Immature natural killer cell (primary cell): ENCODE measurements at regions not wholly inside any gene's neighbourhood (a gene's known extent, or its start where the extent isn't known, plus 50 kb on each side); places are given as distances from the start of the nearest gene placed in this dataset.
A peak's percentile ranks its signal among the peaks of the same experiment; 100 is the strongest.
"Not testable (repeated sequence)": the region's sequence is repeated elsewhere in the genome, so short reads cannot be mapped to it uniquely, and the experiment has no call there.

Experiments used
- DNase-seq, 3 donors: peaks; one replicate each; pipeline ENCODE4 v3.0.0; 2022; ENCODE audit warnings: mixed read lengths in 1 of 3
- H3K27ac Mint-ChIP-seq, 6 donors: one replicate each; pipeline ENCODE4 v1.8.0; 2020; ENCODE audit warnings: mixed read lengths in 6 of 6, mild to moderate bottlenecking in 5 of 6, inconsistent platforms in 4 of 6, moderate library complexity in 3 of 6
- H3K27me3 Mint-ChIP-seq, 3 donors: one replicate each; pipeline ENCODE4 v1.8.0; 2020 to 2021; ENCODE audit warnings: low read depth in 3 of 3, mild to moderate bottlenecking in 3 of 3, mixed read lengths in 3 of 3, moderate library complexity in 3 of 3, inconsistent platforms in 1 of 3
- H3K36me3 Mint-ChIP-seq, 3 donors: one replicate each; pipeline ENCODE4 v1.8.0; 2020; ENCODE audit warnings: mixed read lengths in 3 of 3, inconsistent platforms in 2 of 3, mild to moderate bottlenecking in 2 of 3
- H3K4me1 Mint-ChIP-seq, 2 donors: one replicate each; pipeline ENCODE4 v1.8.0; 2020; ENCODE audit warnings: inconsistent platforms in 2 of 2, mild to moderate bottlenecking in 2 of 2, mixed read lengths in 2 of 2, moderate library complexity in 1 of 2
- H3K4me3 Mint-ChIP-seq, 5 donors: one replicate each; pipeline ENCODE4 v1.8.0; 2020; ENCODE audit warnings: mild to moderate bottlenecking in 5 of 5, mixed read lengths in 5 of 5, inconsistent platforms in 3 of 5, moderate library complexity in 3 of 5
- H3K9me3 Mint-ChIP-seq, 6 donors: one replicate each; pipeline ENCODE4 v1.8.0; 2020; ENCODE audit warnings: mild to moderate bottlenecking in 6 of 6, mixed read lengths in 6 of 6, inconsistent platforms in 4 of 6, moderate library complexity in 3 of 6

DNA sequence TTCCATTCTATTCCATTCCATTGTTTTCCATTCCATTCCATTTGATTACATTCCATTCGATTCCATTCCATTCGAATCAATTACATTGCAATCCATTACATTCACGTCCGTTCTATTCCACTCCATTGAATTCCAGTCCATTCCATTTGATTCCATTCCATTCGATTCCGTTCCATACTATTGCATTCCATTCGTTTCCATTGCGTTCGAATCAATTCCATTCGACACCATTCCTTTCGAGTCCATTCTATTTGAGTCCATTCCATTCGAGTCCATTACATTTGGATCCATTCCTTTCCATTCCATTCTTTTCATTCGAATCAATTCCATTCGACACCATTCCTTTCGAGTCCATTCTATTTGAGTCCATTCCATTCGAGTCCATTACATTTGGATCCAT, 1122.9 kb downstream of the RPIA start:
- not testable (repeated sequence) for H3K4me3 Mint-ChIP-seq, DNase-seq, H3K27ac Mint-ChIP-seq, H3K4me1 Mint-ChIP-seq
- Mint-ChIP-seq H3K36me3 (peaks cover 42 to 60% (median 51%) of the 10 kb centered on the region in 3 donors), H3K27me3 (peaks cover 3 to 11% (median 7%) of the 10 kb centered on the region in 3 donors), H3K9me3 (peaks cover 15 to 77% (median 63%) of the 10 kb centered on the region in 6 donors)

DNA sequence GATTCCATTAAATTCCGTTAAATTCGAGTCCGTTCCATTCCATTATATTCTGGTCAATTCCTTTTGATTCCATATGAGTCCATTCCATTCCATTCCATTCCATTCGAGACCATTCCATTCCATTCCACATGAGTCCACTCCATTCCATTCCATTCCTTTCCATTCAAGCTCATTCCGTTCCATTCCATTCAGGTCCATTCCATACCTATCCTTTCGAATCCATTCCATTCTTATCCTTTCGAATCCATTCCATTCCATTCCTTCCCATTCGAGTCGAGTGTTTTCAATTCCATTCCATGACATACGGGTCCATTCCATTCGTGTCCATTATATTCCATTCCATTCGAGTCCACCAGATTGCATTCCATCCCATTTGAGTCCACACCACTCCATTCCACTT, 1127.4 kb downstream of the RPIA start:
- Mint-ChIP-seq H3K4me1 (no peaks in the 10 kb centered on the region), H3K27ac (no peak overlapping the region), H3K9me3 (peaks cover 0 to 70% (median 23%) of the 10 kb centered on the region in 6 donors), H3K36me3 (peaks cover 56 to 66% (median 57%) of the 10 kb centered on the region in 3 donors), H3K27me3 (peaks cover 5 to 20% (median 5%) of the 10 kb centered on the region in 3 donors), H3K4me3 (no peak overlapping the region)
- no peak for DNase-seq

DNA sequence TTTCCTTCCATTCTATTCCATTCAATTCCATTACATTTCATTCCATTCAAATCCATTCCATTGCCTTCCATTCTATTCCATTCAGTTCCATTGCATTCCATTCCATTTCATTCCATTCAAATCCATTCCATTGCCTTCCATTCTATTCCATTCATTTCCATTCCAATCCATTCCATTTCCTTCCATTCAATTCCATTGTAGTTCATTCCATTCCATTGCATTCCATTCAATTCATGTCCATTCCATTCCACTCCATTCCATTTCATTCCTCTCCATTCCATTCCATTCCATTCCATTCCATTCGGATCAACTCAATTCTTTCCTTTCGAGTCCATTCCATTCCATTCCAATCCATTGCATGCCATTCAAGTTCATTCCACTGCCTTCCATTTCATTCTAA, 1128.3 kb downstream of the RPIA start:
- Mint-ChIP-seq H3K27me3 (peaks cover 5 to 17% (median 5%) of the 10 kb centered on the region in 3 donors), H3K4me1 (no peaks in the 10 kb centered on the region)
- no peak for DNase-seq

DNA sequence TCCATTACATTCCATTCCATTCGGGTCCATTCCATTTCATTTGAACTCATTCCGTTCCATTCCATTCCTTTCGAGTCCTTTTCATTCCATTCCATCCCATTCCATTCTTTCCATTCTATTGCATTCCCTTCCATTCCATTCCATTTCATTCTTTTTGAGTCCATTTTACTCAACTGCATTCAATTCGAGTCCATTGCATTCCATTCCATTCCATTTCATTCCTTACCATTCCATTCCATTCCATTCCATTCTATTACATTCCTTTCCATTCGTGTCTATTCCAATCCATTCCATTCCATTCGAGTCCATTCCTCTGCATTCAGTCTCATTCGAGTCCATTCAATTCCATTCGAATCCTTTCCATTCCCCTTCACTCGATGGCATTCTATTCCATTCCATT, 1128.8 kb downstream of the RPIA start:
- no peak overlapping the region for H3K4me3 Mint-ChIP-seq
- peaks cover 0 to 77% (median 10%) of the 10 kb centered on the region in 6 donors for H3K9me3 Mint-ChIP-seq
- H3K36me3 Mint-ChIP-seq: peaks cover 45 to 63% (median 61%) of the 10 kb centered on the region in 3 donors
- DNase-seq: no peak
- no peaks in the 10 kb centered on the region for H3K4me1 Mint-ChIP-seq
- H3K27ac Mint-ChIP-seq: no peak overlapping the region
- H3K27me3 Mint-ChIP-seq: peaks cover 6 to 17% (median 8%) of the 10 kb centered on the region in 3 donors

More for the DNA sequence above, 1128.3 kb downstream of the RPIA start:
- Mint-ChIP-seq H3K9me3 (peaks cover 0 to 75% (median 14%) of the 10 kb centered on the region in 6 donors), H3K27ac (no peak overlapping the region), H3K4me3 (no peak overlapping the region), H3K36me3 (peaks cover 50 to 62% (median 57%) of the 10 kb centered on the region in 3 donors)

DNA sequence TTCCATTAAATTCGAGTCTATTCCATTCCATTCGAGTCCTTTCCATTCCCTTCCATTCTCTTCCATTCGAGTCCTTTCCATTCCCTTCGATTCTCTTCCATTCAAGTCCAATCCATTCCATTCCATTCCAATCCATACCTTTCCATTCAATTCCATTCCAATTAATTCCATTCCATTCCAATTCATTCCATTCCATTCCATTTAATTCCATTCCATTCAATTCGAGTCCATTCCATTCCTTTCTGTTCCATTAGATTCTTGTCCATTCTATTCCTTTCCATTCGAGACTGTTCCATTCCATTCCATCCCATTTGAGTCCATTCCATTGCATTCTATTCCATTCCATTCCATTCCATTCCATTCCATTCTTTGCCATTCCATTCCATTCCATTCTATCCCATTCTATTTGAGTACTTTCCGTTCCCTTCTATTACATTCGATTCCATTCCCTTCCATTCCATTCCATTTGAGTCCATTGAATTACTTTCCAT, 1130.0 kb downstream of the RPIA start:
- no peak for DNase-seq
- peaks cover 0 to 79% (median 3%) of the 10 kb centered on the region in 6 donors for H3K9me3 Mint-ChIP-seq
- H3K4me3 Mint-ChIP-seq: peak overlapping the region in 1 of 5 donors; percentile 10
- H3K27ac Mint-ChIP-seq: no peak overlapping the region
- H3K4me1 Mint-ChIP-seq: no peaks in the 10 kb centered on the region
- peaks cover 6 to 17% (median 7%) of the 10 kb centered on the region in 3 donors for H3K27me3 Mint-ChIP-seq
- peaks cover 46 to 56% (median 55%) of the 10 kb centered on the region in 3 donors for H3K36me3 Mint-ChIP-seq

DNA sequence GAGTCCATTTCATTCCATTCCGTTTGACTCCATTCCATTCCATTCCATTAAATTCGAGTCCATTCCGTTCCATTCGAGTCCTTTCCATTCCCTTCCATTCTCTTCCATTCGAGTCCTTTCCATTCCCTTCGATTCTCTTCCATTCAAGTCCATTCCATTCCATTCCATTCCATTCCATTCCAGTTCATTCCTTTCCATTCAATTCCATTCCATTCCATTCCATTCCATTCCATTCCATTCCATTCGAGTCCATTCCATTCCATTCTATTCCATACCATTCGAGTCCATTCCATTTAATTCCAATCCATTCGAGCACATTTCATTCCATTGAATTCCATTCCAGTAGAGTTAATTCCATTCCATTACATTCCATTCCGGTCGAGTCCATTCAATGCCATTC, 1130.9 kb downstream of the RPIA start:
- H3K4me3 Mint-ChIP-seq: peak overlapping the region in 1 of 5 donors; percentile 3
- not testable (repeated sequence) for DNase-seq, H3K27ac Mint-ChIP-seq, H3K4me1 Mint-ChIP-seq
- H3K9me3 Mint-ChIP-seq: peaks cover 0 to 74% (median 0%) of the 10 kb centered on the region in 6 donors
- H3K27me3 Mint-ChIP-seq: peaks cover 8 to 20% (median 10%) of the 10 kb centered on the region in 3 donors
- peaks cover 43 to 56% (median 49%) of the 10 kb centered on the region in 3 donors for H3K36me3 Mint-ChIP-seq

DNA sequence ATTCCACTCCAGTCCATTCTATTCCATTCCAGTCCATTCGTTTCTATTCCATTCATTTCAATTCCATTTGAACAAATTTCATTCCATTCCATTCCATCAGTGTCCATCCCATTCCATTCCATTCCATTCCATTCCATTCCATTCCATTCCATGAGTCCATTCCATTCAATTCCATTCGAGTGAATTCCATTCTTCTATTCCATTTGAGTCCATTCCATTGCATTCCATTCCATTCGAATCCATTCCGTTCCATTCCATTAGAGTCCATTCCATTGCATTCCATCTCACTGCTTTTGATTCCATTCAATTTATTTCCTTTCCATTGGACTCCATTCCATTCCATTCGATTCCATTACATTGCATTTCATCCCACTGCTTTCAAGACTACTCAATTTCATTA, 1132.1 kb downstream of the RPIA start:
- Mint-ChIP-seq H3K9me3 (peaks cover 0 to 63% (median 0%) of the 10 kb centered on the region in 6 donors), H3K27me3 (peaks cover 5 to 21% (median 8%) of the 10 kb centered on the region in 3 donors), H3K27ac (no peak overlapping the region), H3K4me3 (no peak overlapping the region), H3K4me1 (no peaks in the 10 kb centered on the region), H3K36me3 (peaks cover 35 to 49% (median 43%) of the 10 kb centered on the region in 3 donors)
- DNase-seq: no peak

DNA sequence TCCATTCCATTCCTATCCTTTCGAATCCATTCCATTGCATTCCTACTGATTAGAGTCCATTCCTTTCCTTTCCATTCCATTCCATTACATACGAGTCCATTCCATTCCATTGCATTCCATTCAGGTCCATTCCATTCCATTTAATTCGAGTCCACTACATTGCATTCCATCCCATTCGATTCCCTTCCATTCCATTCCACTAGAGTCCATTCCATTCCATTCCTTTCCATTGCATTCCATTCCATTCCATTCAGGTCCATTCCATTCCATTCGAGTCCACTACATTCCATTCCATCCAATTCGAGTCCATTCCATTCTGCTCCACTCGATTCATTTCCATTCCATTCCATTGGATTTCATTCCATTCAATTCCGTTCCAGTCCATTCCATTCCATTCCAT, 1133.6 kb downstream of the RPIA start:
- Mint-ChIP-seq H3K36me3 (peaks cover 38 to 43% (median 42%) of the 10 kb centered on the region in 3 donors), H3K4me3 (no peak overlapping the region), H3K27ac (no peak overlapping the region), H3K9me3 (peaks cover 0 to 64% (median 0%) of the 10 kb centered on the region in 6 donors), H3K27me3 (peaks cover 4 to 19% (median 7%) of the 10 kb centered on the region in 3 donors), H3K4me1 (no peaks in the 10 kb centered on the region)
- no peak for DNase-seq

DNA sequence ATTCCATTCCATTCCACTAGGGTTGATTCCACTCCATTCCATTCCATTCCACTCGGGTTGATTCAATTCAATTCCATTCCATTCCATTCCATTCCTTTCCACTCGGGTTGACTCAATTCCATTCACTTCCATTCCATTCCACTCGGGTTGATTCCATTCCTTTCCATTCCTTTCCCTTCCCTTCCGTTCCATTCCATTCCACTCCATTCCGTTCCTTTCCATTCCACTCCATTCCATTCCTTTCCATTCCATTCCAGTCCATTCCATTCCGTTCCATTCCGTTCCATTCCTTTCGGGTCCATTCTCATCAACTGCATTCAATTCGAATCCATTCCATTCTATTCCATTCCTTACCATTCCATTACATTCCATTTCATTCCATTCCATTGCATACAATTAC, 1135.3 kb downstream of the RPIA start:
- H3K4me3 Mint-ChIP-seq, DNase-seq, H3K4me1 Mint-ChIP-seq, H3K27ac Mint-ChIP-seq: not testable (repeated sequence)
- H3K9me3 Mint-ChIP-seq: peaks cover 0 to 56% (median 0%) of the 10 kb centered on the region in 6 donors
- H3K27me3 Mint-ChIP-seq: peaks cover 4 to 16% (median 7%) of the 10 kb centered on the region in 3 donors
- H3K36me3 Mint-ChIP-seq: peaks cover 33 to 37% (median 34%) of the 10 kb centered on the region in 3 donors

DNA sequence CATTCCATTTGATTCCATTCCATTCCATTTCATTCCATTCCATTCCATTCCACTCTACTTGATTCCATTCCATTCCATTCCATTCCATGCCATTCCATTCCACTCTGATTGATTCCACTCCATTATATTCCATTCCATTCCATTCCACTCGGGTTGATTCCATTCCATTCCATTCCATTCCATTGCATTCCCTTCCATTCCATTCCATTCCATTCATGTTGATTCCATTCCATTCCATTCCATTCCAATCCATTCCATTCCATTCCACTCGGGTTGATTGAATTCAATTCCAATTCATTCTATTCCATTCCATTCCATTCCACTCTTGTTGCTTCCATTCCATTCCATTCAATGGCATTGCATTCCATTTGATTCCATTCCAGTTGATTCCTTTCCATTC, 1136.4 kb downstream of the RPIA start:
- DNase-seq, H3K27ac Mint-ChIP-seq, H3K4me3 Mint-ChIP-seq, H3K4me1 Mint-ChIP-seq: not testable (repeated sequence)
- peaks cover 25 to 29% (median 27%) of the 10 kb centered on the region in 3 donors for H3K36me3 Mint-ChIP-seq
- H3K9me3 Mint-ChIP-seq: peaks cover 0 to 55% (median 0%) of the 10 kb centered on the region in 6 donors
- H3K27me3 Mint-ChIP-seq: peaks cover 4 to 14% (median 7%) of the 10 kb centered on the region in 3 donors

DNA sequence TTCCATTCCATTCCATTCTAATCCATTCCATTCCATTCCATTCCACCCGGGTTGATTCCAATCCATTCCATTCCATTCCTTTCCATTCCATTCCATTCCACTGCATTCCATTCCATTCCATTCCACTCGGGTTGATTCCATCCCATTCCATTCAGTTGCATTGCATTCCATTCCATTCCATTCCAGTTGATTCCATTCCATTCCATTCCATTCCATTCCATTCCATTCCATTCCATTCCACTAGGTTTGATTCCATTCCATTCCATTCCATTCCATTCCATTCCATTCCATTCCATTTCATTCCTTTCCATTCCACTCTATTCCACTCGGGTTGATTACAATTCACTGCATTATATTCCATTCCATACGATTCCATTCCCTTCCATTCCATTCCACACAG, 1136.9 kb downstream of the RPIA start:
- Mint-ChIP-seq H3K36me3 (peaks cover 21 to 26% (median 22%) of the 10 kb centered on the region in 3 donors), H3K9me3 (peaks cover 0 to 51% (median 0%) of the 10 kb centered on the region in 6 donors), H3K27me3 (peaks cover 4 to 16% (median 7%) of the 10 kb centered on the region in 3 donors)
- not testable (repeated sequence) for H3K4me1 Mint-ChIP-seq, H3K4me3 Mint-ChIP-seq, DNase-seq, H3K27ac Mint-ChIP-seq

DNA sequence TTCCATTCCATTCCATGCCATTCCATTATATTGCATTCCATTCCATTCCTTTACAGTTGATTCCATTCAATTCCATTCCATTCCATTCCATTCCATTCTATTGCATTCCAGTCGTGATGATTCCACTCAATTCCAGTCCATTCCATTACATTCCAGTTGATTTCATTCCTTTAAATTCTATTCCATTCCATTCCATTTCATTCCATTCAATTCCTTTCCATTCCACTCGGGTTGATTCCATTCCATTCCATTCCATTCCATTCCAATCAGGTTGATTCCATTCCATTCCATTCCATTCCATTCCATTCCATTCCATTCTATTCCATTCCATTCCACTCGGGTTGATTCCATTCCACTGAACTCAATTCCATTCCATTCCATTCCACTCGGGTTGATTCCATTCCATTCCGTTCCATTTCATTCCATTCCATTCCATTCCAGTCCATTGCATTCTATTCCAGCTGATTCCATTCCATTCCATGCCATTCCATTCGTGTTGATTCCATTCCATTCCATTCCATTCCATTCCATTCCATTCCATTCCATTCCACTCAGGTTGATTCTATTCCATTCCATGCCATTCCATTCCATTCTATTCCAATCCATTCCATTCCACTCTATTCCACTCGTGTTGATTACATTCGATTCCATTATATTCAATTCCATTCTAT, 1137.6 kb downstream of the RPIA start:
- H3K4me1 Mint-ChIP-seq, H3K27ac Mint-ChIP-seq, DNase-seq: not testable (repeated sequence)
- peak overlapping the region in 1 of 5 donors; percentile 1 for H3K4me3 Mint-ChIP-seq
- peaks cover 21 to 22% (median 21%) of the 10 kb centered on the region in 3 donors for H3K36me3 Mint-ChIP-seq
- H3K27me3 Mint-ChIP-seq: peaks cover 4 to 14% (median 7%) of the 10 kb centered on the region in 3 donors
- H3K9me3 Mint-ChIP-seq: peaks cover 0 to 47% (median 0%) of the 10 kb centered on the region in 6 donors

DNA sequence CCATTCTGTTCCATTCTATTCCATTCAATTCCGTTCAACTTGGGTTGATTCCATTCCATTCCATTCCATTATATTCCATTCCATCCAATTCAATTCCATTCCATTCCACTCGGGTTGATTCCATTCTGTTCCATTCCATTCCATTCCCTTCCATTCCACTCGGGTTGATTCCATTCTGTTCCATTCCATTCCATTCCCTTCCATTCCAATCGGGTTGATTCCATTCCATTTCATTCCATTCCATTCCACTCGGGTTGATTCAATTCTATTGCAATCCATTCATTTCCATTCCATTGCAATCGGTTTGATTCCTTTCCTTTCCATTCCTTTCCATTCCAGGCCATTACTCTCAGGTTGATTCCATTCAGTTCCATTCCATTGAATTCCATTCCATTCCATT, 1138.4 kb downstream of the RPIA start:
- H3K27ac Mint-ChIP-seq: no peak overlapping the region
- peaks cover 0 to 40% (median 0%) of the 10 kb centered on the region in 6 donors for H3K9me3 Mint-ChIP-seq
- no peaks in the 10 kb centered on the region for H3K4me1 Mint-ChIP-seq
- no peak for DNase-seq
- H3K36me3 Mint-ChIP-seq: peaks cover 21 to 28% (median 24%) of the 10 kb centered on the region in 3 donors
- peaks cover 4 to 14% (median 7%) of the 10 kb centered on the region in 3 donors for H3K27me3 Mint-ChIP-seq
- no peak overlapping the region for H3K4me3 Mint-ChIP-seq
